OCI-LY3 (cell line): ENCODE measurements at regions not wholly inside any gene's neighbourhood (a gene's known extent, or its start where the extent isn't known, plus 50 kb on each side); places are given as distances from the start of the nearest gene placed in this dataset.
"Not testable (repeated sequence)": the region's sequence is repeated elsewhere in the genome, so short reads cannot be mapped to it uniquely, and the experiment has no call there.

Experiments used
- H2AFZ ChIP-seq: fragments of 200-600, 300-600 bp; shearing (Covaris generic); 2 replicates; pipeline ENCODE4 v1.6.0; 2014; ENCODE audit warnings: antibody characterized with exemption, low read depth, low read length
- H3K27ac ChIP-seq: fragments of 200-600, 300-600 bp; sonication (generic); 2 replicates; pipeline ENCODE4 v1.5.1; 2014; ENCODE audit warnings: mild to moderate bottlenecking, low read length, moderate library complexity, mixed read lengths
- H3K27me3 ChIP-seq: fragments of 200-600, 300-600 bp; sonication (generic); 2 replicates; pipeline ENCODE4 v1.6.1; 2014; ENCODE audit warnings: low read depth, low read length, mixed read lengths
- H3K36me3 ChIP-seq: fragments of 200-600, 300-600 bp; sonication (generic); replicated peaks from 2 replicates; pipeline ENCODE3; 2014; ENCODE audit warnings: low read depth, low read length, mixed read lengths
- H3K4me1 ChIP-seq: fragments of 300-600, 200-600 bp; sonication (generic); 2 replicates; pipeline ENCODE4 v1.6.1; 2014; ENCODE audit warnings: low read length, mixed read lengths
- H3K4me2 ChIP-seq: fragments of 200-600, 300-600 bp; sonication (generic); 2 replicates; pipeline ENCODE4 v1.6.1; 2014; ENCODE audit warnings: low read length, mixed read lengths
- H3K4me3 ChIP-seq: fragments of 300-600, 200-600 bp; sonication (generic); 2 replicates; pipeline ENCODE4 v1.5.1; 2014; ENCODE audit warnings: antibody characterized with exemption, mild to moderate bottlenecking, low read length, moderate library complexity
- H3K79me2 ChIP-seq: fragments of 300-600, 200-600 bp; shearing (Covaris generic); 2 replicates; pipeline ENCODE4 v1.6.1; 2014; ENCODE audit warnings: mild to moderate bottlenecking, low read length, mixed read lengths
- H3K9ac ChIP-seq: fragments of 300-600, 200-600 bp; shearing (Covaris generic); 2 replicates; pipeline ENCODE4 v1.6.0; 2014; ENCODE audit warnings: mild to moderate bottlenecking, low read length, moderate library complexity
- H3K9me3 ChIP-seq: fragments of 200-600, 300-600 bp; shearing (Covaris generic); 2 replicates; pipeline ENCODE4 v1.6.1; 2014; ENCODE audit warnings: low read length, mixed read lengths; ENCODE audit not compliant: insufficient read depth
- H4K20me1 ChIP-seq: fragments of 200-600, 300-600 bp; sonication (generic); 2 replicates; pipeline ENCODE4 v1.6.1; 2016; ENCODE audit warnings: low read length, mixed read lengths; ENCODE audit not compliant: insufficient read depth

DNA sequence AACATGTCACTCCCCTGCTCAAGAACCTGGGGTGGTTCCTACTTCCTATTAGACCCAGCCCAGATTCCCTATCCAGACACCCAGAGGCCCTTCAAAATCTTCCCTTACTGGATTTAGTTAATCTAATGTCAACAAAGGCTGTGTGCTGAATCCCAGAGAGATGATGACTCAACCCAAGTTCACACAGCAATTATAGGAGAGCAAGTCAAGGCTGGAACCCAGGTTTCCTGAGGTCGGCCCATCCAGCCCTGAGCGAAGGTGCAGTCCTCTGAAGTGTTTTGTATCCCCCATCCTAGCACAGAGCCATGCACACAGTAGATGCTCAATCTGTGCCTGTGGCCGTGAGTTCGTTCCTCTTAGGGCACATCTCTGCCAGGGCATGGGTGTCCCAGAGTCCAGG lies 452.1 kb downstream of the GOLGA6L6 start:
- H3K27ac ChIP-seq, H3K9me3 ChIP-seq, H3K4me3 ChIP-seq, H3K79me2 ChIP-seq, H3K36me3 ChIP-seq, H3K4me1 ChIP-seq, H2AFZ ChIP-seq, H3K27me3 ChIP-seq, H3K4me2 ChIP-seq, H3K9ac ChIP-seq, H4K20me1 ChIP-seq: not testable (repeated sequence)

GRCh38 chr15:20084026-20084425 lies 457.6 kb downstream of the GOLGA6L6 start:
- H3K9me3 ChIP-seq, H3K4me3 ChIP-seq, H3K27me3 ChIP-seq, H3K4me1 ChIP-seq, H3K27ac ChIP-seq, H2AFZ ChIP-seq, H3K79me2 ChIP-seq, H3K4me2 ChIP-seq, H3K9ac ChIP-seq, H3K36me3 ChIP-seq, H4K20me1 ChIP-seq: not testable (repeated sequence)

- H3K27ac ChIP-seq, H3K27me3 ChIP-seq, H3K79me2 ChIP-seq, H3K36me3 ChIP-seq, H4K20me1 ChIP-seq, H3K4me2 ChIP-seq, H3K9me3 ChIP-seq, H3K4me3 ChIP-seq, H3K9ac ChIP-seq, H3K4me1 ChIP-seq, H2AFZ ChIP-seq: not testable (repeated sequence)
These were observed 467.5 kb downstream of the GOLGA6L6 start for GRCh38 chr15:20074082-20074481.

DNA sequence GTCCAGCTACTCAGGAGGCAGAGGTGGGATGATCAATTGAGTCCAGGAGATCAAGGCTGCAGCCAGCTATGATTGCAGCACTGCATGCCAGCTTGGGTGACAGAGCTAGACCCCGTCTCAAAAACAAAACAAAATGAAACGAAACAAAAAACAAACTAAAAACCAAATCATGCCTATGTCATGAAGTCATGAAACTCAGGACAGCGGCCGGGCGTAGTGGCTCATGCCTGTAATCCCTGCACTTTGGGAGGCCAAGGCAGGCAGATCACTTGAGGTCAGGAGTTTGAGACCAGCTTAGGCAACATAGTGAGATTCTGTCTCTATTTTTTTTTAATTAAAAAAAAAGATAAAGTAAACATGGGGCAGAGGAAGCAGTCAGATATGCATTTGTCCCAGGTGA lies 472.6 kb downstream of the GOLGA6L6 start:
- not testable (repeated sequence) for H3K9me3 ChIP-seq, H3K4me1 ChIP-seq, H3K36me3 ChIP-seq, H3K79me2 ChIP-seq, H3K4me2 ChIP-seq, H4K20me1 ChIP-seq, H2AFZ ChIP-seq, H3K27ac ChIP-seq, H3K4me3 ChIP-seq, H3K27me3 ChIP-seq, H3K9ac ChIP-seq

DNA sequence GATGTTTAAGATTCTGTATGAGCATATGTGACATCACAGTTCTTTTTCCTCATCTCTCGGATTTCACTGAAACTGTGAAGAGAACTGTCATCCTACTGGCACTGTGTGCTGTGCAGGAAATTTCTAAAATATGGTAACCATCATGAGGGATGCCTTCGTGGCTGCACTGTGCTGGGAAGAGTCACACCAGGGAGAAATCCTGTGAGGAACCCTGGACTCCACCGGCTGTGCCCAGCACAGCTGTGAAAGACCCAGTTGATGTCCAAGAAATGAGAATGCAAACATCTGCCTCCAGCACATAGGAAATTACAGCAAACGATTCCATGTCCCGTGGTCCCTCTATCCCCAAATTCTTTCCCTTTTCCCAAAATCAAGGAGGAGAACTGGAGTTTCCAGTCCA lies 475.4 kb downstream of the GOLGA6L6 start:
- H3K9me3 ChIP-seq, H3K36me3 ChIP-seq, H2AFZ ChIP-seq, H3K27ac ChIP-seq, H3K9ac ChIP-seq, H3K4me1 ChIP-seq, H3K27me3 ChIP-seq, H3K79me2 ChIP-seq, H3K4me2 ChIP-seq, H4K20me1 ChIP-seq, H3K4me3 ChIP-seq: not testable (repeated sequence)

DNA sequence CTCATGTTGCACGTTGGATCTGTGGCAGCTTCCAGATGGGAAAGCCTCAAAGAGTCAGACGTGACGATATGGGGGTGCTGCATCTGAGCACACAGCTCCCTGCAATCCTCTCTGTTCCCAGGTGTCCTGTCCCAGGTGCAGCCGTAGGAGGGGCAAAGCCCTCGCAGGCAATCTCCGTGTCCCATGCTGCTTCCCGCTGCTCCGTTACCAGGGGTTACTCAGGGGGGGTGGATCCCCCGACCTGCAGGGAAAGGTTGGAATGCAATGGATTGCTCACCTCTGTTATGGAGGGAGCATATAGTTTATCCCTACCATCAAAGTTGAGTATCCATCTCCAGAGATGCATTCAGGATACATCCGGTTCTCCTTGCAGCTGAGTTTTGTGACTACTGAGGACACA lies 476.1 kb downstream of the GOLGA6L6 start:
- H4K20me1 ChIP-seq, H3K4me1 ChIP-seq, H3K9me3 ChIP-seq, H3K79me2 ChIP-seq, H3K27ac ChIP-seq, H3K4me2 ChIP-seq, H3K9ac ChIP-seq, H3K27me3 ChIP-seq, H3K36me3 ChIP-seq, H3K4me3 ChIP-seq, H2AFZ ChIP-seq: not testable (repeated sequence)

DNA sequence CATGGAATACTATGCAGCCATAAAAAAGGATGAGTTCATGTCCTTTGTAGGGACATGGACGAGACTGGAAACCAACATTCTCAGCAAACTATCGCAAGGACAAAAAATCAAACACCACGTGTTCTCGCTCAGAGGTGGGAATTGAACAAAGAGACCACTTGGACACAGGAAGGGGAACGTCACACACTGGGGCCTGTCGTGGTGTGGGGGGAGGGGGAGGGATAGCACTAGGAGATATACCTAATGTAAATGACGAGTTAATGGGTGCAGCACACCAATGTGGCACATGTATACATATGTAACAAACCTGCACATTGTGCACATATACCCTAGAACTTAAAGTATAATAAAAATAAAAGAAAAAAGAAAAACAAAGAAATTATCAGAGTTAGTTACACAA lies 478.4 kb downstream of the GOLGA6L6 start:
- H3K79me2 ChIP-seq, H3K36me3 ChIP-seq, H2AFZ ChIP-seq, H4K20me1 ChIP-seq, H3K9me3 ChIP-seq, H3K4me2 ChIP-seq, H3K4me1 ChIP-seq, H3K9ac ChIP-seq, H3K27me3 ChIP-seq, H3K27ac ChIP-seq, H3K4me3 ChIP-seq: not testable (repeated sequence)

DNA sequence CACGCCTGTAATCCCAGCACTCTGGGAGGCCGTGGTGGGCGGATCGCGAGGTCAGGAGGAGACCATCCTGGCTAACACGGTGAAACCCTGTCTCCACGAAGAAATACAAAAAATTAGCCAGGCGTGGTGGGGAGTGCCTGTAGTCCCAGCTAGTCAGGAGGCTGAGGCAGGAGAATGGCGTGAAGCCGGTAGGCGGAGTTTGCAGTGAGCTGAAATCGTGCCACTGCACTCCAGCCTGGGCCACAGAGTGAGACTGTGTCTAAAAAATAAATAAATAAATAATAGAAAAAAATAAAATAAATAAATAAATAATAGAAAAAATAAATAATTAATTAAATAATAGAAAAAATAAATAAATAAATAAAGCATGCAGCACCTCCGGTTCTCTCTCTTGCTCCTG lies 480.8 kb downstream of the GOLGA6L6 start:
- not testable (repeated sequence) for H3K79me2 ChIP-seq, H3K27me3 ChIP-seq, H2AFZ ChIP-seq, H3K4me3 ChIP-seq, H3K4me2 ChIP-seq, H3K9ac ChIP-seq, H4K20me1 ChIP-seq, H3K4me1 ChIP-seq, H3K36me3 ChIP-seq, H3K27ac ChIP-seq, H3K9me3 ChIP-seq

DNA sequence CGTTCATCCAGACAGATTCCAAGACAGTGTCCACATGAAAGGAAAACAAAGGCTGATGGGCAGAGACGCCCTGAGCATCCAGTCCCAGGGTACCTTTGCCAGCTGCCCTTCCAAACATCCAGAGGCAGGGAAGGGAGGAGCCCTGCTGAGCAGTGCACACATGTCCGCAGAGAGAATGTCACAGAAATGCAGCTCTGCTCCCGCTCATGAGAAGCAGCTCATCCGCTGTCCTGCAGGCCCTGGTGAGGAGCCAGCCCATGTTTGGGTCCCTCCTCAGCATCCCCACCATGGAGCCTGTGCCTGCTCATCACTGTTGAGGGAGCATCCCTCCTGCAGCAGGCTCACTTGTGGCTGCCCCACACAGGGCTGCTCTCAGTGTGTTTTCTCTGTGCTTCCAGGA lies 484.7 kb downstream of the GOLGA6L6 start:
- H4K20me1 ChIP-seq, H3K4me2 ChIP-seq, H3K27ac ChIP-seq, H3K4me1 ChIP-seq, H3K79me2 ChIP-seq, H2AFZ ChIP-seq, H3K27me3 ChIP-seq, H3K36me3 ChIP-seq, H3K4me3 ChIP-seq, H3K9me3 ChIP-seq, H3K9ac ChIP-seq: not testable (repeated sequence)

DNA sequence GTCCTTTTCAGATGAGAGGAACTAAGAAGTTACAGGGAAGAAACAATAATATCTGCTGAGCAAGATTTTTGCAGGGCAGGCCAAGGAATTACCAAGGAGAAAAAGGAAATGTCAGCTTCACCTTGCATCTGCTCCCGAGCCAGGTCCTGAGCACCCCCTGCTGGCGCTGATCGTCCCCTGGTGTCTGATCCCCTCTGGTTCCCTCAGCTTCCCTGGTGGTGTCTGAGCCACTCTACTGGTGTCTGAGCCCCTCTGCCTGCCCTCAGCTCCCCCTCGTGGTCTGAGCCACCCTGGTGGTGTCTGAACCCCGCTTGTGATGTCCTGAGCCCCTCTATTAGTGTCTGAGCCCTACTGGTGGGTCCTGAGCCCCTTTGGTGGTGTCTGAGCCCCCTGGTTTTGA lies 485.7 kb downstream of the GOLGA6L6 start:
- not testable (repeated sequence) for H3K36me3 ChIP-seq, H3K4me3 ChIP-seq, H3K9me3 ChIP-seq, H3K27ac ChIP-seq, H2AFZ ChIP-seq, H4K20me1 ChIP-seq, H3K4me2 ChIP-seq, H3K9ac ChIP-seq, H3K79me2 ChIP-seq, H3K4me1 ChIP-seq, H3K27me3 ChIP-seq
